Activated CD8-positive, alpha-beta memory T cell treated with anti-CD3 and anti-CD28 coated beads, Interleukin-2, amount 50 U/mL, for 48 hours (primary cell): ENCODE measurements at regions not wholly inside any gene's neighbourhood (a gene's known extent, or its start where the extent isn't known, plus 50 kb on each side); places are given as distances from the start of the nearest gene placed in this dataset.

ENCODE experiments used
- DNase-seq: peaks from one replicate; pipeline ENCODE4 v3.0.0-alpha.2; 2020

- DNase-seq: no peak
Observed at GRCh38 chr6:21895555-21895954, 302.0 kb downstream of the SOX4 start.

GRCh38 chr6:21898107-21898796 is 304.7 kb downstream of the SOX4 start:
- DNase-seq: no peak

- no peak for DNase-seq
Observed at GRCh38 chr6:21899708-21900107, 306.2 kb downstream of the SOX4 start.

GRCh38 chr6:21900730-21901129 is 307.2 kb downstream of the SOX4 start:
- DNase-seq: no peak

- DNase-seq: no peak
Observed at GRCh38 chr6:21902628-21903169, 309.1 kb downstream of the SOX4 start.

GRCh38 chr6:21905531-21905930 is 312.0 kb downstream of the SOX4 start:
- no peak for DNase-seq

GRCh38 chr6:21906826-21907225 is 313.3 kb downstream of the SOX4 start:
- no peak for DNase-seq

GRCh38 chr6:21907291-21907690 is 313.7 kb downstream of the SOX4 start:
- no peak for DNase-seq

- no peak for DNase-seq
Observed at GRCh38 chr6:21908161-21908848, 314.8 kb downstream of the SOX4 start.

- no peak for DNase-seq
Observed at GRCh38 chr6:21909321-21909720, 315.8 kb downstream of the SOX4 start.

- DNase-seq: no peak
Observed at GRCh38 chr6:21911208-21911607, 317.7 kb downstream of the SOX4 start.

- DNase-seq: no peak
Observed at GRCh38 chr6:21912151-21912832, 318.7 kb downstream of the SOX4 start.

GRCh38 chr6:21914121-21914973 is 320.8 kb downstream of the SOX4 start:
- peak; percentile 69 for DNase-seq

GRCh38 chr6:21915707-21916260 is 322.2 kb downstream of the SOX4 start:
- no peak for DNase-seq

GRCh38 chr6:21918041-21918440 is 324.5 kb downstream of the SOX4 start:
- no peak for DNase-seq

- DNase-seq: no peak
Observed at GRCh38 chr6:21918666-21919065, 325.1 kb downstream of the SOX4 start.

- no peak for DNase-seq
Observed at GRCh38 chr6:21922086-21922485, 328.5 kb downstream of the SOX4 start.

GRCh38 chr6:21924002-21924401 is 330.5 kb downstream of the SOX4 start:
- no peak for DNase-seq

GRCh38 chr6:21928827-21929226 is 335.3 kb downstream of the SOX4 start:
- DNase-seq: no peak

- DNase-seq: no peak
Observed at GRCh38 chr6:21931641-21932335, 338.2 kb downstream of the SOX4 start.

- no peak for DNase-seq
Observed at GRCh38 chr6:21933351-21933750, 339.8 kb downstream of the SOX4 start.

- DNase-seq: no peak
Observed at GRCh38 chr6:21935142-21935541, 341.6 kb downstream of the SOX4 start.
